ENCODE measurements at regions not wholly inside any gene's neighbourhood (a gene's known extent, or its start where the extent isn't known, plus 50 kb on each side); places are given as distances from the start of the nearest gene placed in this dataset.

- ATAC-seq (ENCODE audit: poor library complexity) (no peak), DNase-seq (no peak)
- intact Hi-C loops (cut with DNase I) = no loop called here
Observed at GRCh38 chr11:128242451-128242850, 344.9 kb downstream of the ETS1 start.

- ATAC-seq (ENCODE audit: poor library complexity) (no peak), DNase-seq (no peak)
- intact Hi-C loops (cut with DNase I) = no loop called here
Observed at GRCh38 chr11:128240546-128240945, 346.8 kb downstream of the ETS1 start.

- no peak for DNase-seq
- ATAC-seq (ENCODE audit: poor library complexity) = no peak
- intact Hi-C loops (cut with DNase I) = no loop called here
Observed at GRCh38 chr11:128239306-128239705, 348.1 kb downstream of the ETS1 start.

GRCh38 chr11:128238521-128239265, 348.7 kb downstream of the ETS1 start:
- DNase-seq (no peak), ATAC-seq (ENCODE audit: poor library complexity) (no peak)
- intact Hi-C loops (cut with DNase I) = no loop called here

DNA sequence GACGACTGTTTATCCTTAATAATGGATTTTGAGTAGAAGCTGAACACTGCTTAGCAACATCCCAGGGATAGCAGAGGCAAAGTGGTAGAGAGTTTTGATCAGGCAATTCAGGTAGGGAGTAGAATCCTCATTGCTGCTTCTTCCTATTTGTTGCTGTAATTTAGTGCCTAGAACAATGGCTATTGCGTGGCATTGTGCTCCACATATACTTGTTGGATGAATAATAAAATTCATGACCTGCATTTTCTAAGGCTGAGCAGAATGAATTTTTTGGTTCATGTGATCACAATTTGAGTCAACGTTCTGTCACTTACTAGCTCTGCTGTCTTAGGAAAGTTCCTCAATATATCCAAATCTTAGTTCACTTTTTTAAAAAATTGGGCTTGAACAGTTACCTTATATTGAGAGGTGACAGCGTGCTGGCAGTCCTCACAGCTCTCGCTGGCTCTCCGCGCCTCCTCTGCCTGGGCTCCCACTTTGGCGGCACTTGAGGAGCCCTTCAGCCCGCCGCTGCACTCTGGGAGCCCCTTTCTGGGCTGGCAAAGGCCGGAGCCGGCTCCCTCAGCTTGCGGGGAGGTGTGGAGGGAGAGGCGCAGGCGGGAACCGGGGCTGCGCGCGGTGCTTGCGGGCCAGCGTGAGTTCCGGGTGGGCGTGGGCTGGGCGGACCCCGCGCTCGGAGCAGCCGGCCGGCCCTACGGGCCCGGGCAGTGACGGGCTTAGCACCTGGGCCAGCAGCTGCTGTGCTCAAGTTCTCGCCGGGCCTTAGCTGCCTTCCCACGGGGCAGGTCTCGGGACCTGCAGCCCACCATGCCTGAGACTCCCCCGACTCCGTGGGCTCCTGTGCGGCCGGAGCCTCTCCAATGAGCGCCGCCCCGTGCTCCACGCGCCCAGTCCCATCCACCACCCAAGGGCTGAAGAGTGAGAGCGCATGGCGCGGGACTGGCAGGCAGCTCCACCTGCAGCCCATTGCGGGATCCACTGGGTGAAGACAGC, 350.6 kb downstream of the ETS1 start:
- DNase-seq (no peak), ATAC-seq (ENCODE audit: poor library complexity) (no peak)
- intact Hi-C loops (cut with DNase I) = no loop called here

- DNase-seq (no peak), ATAC-seq (ENCODE audit: poor library complexity) (no peak)
- intact Hi-C loops (cut with DNase I) = no loop called here
Observed at GRCh38 chr11:128235958-128236357, 351.4 kb downstream of the ETS1 start.

- intact Hi-C loops (cut with DNase I) = no loop called here
- ATAC-seq (ENCODE audit: poor library complexity) = peak; percentile 31
- no peak for DNase-seq
Observed at GRCh38 chr11:128235426-128235825, 351.9 kb downstream of the ETS1 start.

DNA sequence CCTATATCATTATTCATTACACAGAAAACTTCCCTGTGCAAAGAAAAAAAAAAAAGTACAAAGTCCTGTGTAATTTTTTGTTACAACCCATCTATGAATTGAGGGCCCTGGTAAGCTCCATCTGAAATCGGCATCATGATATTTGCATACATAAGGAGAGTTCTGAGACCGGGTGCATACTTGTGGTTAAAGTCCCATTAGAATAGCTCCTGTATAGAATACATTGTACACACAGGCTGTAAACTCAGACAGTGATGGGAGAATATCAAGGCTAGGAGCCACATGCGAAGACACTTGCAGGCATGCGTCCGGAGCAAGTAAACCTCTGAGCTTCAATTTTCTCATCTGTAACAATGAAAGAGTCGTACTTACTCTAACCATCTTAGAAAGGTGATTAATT, 353.2 kb downstream of the ETS1 start:
- intact Hi-C loops (cut with DNase I) = no loop called here
- no peak for DNase-seq
- ATAC-seq (ENCODE audit: poor library complexity) = no peak

GRCh38 chr11:128232588-128232987, 354.8 kb downstream of the ETS1 start:
- ATAC-seq (ENCODE audit: poor library complexity) (no peak), DNase-seq (no peak)
- intact Hi-C loops (cut with DNase I) = no loop called here

- no peak for ATAC-seq (ENCODE audit: poor library complexity)
- intact Hi-C loops (cut with DNase I) = no loop called here
Observed at GRCh38 chr11:128231845-128232410, 355.4 kb downstream of the ETS1 start.

DNA sequence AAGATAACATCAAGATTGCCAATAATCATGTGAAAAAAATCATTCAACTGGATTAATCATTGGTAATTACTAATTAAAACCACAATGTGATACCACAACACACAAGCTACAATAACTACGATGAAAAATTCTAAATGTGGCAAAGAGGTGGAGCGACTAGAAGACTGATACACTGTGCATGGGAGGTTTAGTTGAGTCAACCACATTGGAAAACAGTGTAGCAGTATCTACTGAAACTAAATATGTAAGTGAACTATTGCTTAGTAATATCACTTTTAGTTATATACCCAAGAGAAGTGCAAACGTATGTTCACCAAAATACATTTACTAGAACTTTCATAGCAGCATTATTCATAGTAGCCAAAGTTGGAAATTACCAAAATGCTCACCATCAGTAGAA, 359.9 kb downstream of the ETS1 start:
- DNase-seq (no peak), ATAC-seq (ENCODE audit: poor library complexity) (no peak)
- intact Hi-C loops (cut with DNase I) = no loop called here

More at GRCh38 chr11:128231845-128232410, 355.4 kb downstream of the ETS1 start:
- no peak for DNase-seq

GRCh38 chr11:128226106-128226716, 361.1 kb downstream of the ETS1 start:
- DNase-seq = no peak
- intact Hi-C loops (cut with DNase I) = no loop called here
- ATAC-seq (ENCODE audit: poor library complexity) = no peak

DNA sequence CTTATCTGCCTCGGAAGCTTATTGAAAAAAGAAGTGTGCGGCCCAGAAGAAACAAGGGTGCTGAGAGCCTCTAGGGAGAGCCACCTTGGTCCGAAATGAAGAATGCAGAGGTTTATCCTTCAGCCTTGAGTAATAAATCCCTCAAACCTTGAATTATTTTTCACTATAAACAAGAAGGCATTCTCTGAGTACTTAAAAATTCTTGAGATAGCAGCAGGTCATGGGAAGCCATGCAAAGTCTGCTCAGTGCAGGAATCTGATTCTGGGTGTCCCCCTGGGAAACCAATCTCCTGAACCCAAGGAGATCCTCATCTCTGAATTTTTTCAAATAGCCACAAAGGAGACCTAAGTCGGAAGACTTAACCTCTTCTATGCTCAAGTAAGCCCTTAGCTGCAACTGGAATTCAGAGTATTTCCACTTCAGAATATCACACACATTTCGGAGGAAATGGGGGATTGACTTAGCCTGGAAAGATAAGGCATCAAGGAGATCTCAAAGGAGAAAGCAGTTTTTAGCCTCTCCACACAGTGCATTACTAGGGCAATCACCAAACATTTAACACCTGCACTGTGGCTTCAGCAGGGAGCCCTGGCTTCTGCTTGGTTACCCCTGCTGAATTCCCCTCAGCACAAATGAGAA, 365.0 kb downstream of the ETS1 start:
- ATAC-seq (ENCODE audit: poor library complexity) = no peak
- DNase-seq = no peak
- intact Hi-C loops (cut with DNase I) = no loop called here

DNA sequence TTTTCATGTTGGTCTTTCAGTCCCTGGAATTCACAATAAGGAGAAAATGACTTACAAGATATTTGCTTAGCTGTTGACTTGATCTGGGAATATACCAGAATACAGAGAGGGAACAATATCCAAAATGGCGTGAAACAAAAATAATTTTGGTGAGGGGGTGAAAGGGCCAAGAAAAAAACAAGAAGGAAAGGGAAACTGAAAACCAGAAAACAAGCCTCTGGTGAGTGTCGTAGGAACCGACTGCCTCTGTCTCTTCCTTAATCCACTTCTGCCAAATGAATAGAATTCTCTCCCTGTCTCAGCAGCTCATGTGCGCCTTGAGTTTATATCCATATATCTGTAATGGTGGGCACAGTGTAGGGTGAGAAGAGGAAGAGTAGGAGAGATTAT, 367.6 kb downstream of the ETS1 start:
- intact Hi-C loops (cut with DNase I) = no loop called here
- DNase-seq = no peak
- no peak for ATAC-seq (ENCODE audit: poor library complexity)

- intact Hi-C loops (cut with DNase I) = no loop called here
- DNase-seq (no peak), ATAC-seq (ENCODE audit: poor library complexity) (no peak)
Observed at GRCh38 chr11:128216198-128216597, 371.2 kb downstream of the ETS1 start.

GRCh38 chr11:128215238-128215882, 372.0 kb downstream of the ETS1 start:
- DNase-seq (no peak), ATAC-seq (ENCODE audit: poor library complexity) (no peak)
- intact Hi-C loops (cut with DNase I) = no loop called here

DNA sequence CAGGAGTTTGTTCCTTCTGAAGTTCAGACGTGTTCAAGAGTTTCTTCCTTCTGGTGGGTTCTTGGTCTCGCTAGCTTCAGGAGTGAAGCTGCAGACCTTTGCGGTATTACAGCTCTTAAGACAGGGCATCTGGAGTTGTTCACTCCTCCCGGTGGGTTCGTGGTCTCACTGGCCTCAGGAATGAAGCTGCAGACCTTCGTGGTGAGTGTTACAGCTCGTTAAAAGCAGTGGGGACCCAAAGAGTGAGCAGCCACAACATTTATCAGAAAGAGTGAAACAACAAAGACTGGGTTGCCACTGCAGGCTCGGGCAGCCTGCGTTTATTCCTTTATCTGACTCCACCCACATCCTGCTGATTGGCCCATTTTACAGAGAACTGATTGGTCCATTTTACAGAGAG, 373.1 kb downstream of the ETS1 start:
- intact Hi-C loops (cut with DNase I) = no loop called here
- no peak for DNase-seq
- no peak for ATAC-seq (ENCODE audit: poor library complexity)

- DNase-seq = no peak
- intact Hi-C loops (cut with DNase I) = no loop called here
- ATAC-seq (ENCODE audit: poor library complexity) = no peak
Observed at GRCh38 chr11:128213461-128213860, 373.9 kb downstream of the ETS1 start.
